ENCODE measurements at regions not wholly inside any gene's neighbourhood (a gene's known extent, or its start where the extent isn't known, plus 50 kb on each side); places are given as distances from the start of the nearest gene placed in this dataset.

- in situ Hi-C loops (cut with HindIII; ENCODE audit: low sequenced_read_pairs), result no loop called here
These were observed 359.0 kb upstream of the SLC30A5 start for GRCh38 chr5:68734781-68735180.

DNA sequence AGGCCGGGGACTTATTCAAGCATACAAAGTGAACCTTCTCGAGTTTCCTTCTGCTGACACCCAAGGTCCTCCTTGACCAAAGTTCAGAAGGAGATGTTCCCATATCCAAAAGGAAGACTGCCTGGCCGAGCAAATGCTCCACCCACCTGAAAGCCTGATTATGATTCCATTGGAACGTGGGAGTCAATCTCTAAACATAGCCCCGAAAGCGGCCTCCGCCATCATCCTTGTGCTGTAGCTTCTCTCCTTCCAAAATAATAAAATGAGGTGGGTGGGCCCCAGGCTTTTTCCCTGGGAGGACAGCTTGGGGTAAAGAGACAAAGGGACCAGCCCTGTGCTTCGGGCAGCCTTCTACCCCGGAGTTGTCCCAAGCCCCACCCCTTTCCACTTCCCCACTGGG, 355.6 kb upstream of the SLC30A5 start:
- in situ Hi-C loops (cut with HindIII; ENCODE audit: low sequenced_read_pairs), result no loop called here

DNA sequence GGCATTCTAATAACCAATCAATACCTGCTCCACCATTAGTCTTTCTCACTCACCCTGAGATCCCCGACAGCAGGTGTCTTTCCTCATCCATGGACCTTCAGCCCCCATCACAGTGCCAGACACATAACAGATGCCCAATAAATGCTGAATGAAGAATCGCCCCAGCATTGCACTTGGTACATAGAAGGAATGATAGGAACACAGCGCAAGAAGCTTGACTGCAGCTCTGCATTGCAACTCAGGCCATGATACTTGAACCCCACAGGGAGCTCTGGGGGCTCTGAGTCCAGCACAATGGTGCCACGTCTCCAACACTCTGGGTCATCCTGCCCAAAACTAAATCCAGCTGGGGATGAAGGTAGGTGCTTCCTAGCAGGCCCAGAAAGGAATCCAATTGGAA, 355.0 kb upstream of the SLC30A5 start:
- in situ Hi-C loops (cut with HindIII; ENCODE audit: low sequenced_read_pairs), result no loop called here

GRCh38 chr5:68739752-68740151, 354.1 kb upstream of the SLC30A5 start:
- in situ Hi-C loops (cut with HindIII; ENCODE audit: low sequenced_read_pairs), result no loop called here

DNA sequence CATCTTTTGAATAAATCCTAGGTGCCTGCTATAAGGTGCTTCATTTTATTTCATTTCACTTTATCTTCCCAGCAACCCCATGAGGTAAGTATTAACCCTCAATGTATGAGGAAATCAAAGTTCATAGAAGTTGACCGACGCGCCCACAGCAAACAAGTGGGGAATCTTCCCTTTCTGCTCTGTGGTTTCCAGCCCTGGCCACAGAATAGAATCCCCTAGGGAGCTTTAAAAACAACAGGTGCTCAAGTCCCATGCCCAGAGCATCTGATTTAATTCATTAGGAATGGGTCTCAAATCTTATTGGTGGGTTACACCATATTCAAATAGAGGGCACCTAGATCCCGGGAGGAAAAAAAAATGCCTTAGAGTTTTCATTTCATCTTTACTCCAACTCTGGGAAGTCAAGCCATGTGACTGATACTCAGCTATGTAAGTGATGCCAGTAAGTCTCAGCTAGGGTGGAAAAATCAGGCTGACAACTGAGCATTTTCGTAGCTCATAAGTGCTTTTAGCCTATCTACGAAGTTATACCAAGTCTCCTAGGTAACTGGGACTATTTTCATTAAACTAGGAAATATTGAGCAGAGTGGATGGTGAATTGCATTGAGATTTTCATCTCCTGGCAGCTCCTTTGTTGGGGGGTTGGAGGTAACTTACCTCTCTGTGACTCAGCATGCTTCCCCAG, 353.4 kb upstream of the SLC30A5 start:
- in situ Hi-C loops (cut with HindIII; ENCODE audit: low sequenced_read_pairs), result no loop called here

DNA sequence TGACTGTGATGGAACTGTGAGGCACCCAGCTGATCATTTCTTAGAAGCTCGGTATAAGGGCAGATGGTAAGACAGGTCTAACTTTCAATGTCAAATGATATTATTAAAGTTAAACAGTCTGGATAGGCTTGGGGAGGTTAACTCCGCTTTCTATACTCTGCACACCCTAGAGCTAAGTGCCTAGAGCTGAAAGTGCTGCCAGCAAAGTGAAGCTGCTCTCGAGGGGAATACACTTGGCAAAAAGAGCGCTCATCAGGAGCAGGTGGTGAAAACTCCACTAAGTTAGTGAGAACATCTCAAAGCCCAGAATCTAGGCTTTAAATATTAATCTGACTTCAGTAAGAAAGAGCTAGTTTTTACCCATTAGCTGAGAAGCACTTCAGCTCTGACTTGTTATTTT, 349.6 kb upstream of the SLC30A5 start:
- in situ Hi-C loops (cut with HindIII; ENCODE audit: low sequenced_read_pairs), result no loop called here

DNA sequence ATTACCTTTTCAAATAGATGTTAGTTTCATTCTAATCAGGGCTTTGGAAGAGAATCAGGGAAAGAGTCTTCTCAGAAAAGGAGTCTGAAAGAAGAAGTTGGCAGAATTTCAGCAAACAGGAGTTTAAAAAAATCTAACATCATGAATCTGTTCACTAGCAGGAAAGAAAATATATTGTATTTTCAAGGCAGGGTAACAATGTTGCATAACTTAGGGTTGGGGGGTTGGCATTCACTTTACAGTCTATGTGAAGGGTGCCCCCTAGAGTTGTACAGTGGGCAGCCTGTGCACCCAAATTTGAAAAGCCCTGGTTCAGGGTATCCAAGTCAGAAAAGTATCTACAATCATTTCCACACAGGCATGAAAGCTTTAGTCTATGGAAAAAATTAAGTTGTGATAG, 348.4 kb upstream of the SLC30A5 start:
- in situ Hi-C loops (cut with HindIII; ENCODE audit: low sequenced_read_pairs), result no loop called here

- in situ Hi-C loops (cut with HindIII; ENCODE audit: low sequenced_read_pairs), result no loop called here
These were observed 347.6 kb upstream of the SLC30A5 start for GRCh38 chr5:68746220-68746619.

DNA sequence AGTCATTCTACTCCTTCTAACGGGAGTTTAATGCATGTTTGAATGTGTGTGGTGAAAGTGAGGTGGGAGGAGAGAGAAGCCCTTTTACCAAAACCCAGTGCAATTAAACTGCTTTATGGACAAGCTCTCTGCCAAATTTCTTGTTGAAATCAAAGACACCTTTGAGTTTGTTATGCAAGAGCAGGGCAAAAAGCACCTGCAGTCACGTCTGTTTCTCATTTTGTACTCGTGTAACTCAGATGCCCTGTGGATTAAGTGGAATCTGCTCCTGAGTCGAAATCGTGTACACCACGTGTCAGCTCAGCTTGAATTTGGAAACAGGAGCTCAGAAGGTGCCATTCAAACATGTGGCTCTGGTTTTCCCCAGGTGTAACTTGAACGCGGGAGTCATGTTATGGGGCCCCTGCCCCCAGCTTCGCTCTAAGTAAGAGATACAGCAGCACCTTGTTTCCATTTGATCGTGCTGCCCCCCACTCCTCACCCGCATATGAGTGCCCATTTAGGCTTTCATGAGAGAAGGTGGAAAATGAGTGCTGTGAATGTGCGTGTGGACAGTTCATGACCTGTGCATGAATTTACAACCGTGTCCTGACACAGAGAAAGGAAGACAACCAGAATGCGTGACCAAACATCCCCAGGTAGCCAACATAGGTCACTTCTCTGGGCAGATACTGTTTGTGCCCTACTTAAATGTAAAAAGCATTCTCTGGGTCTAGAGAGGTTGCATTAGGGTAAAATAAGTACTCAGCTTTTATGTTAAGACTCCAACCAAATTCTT, 347.0 kb upstream of the SLC30A5 start:
- in situ Hi-C loops (cut with HindIII; ENCODE audit: low sequenced_read_pairs), result no loop called here

DNA sequence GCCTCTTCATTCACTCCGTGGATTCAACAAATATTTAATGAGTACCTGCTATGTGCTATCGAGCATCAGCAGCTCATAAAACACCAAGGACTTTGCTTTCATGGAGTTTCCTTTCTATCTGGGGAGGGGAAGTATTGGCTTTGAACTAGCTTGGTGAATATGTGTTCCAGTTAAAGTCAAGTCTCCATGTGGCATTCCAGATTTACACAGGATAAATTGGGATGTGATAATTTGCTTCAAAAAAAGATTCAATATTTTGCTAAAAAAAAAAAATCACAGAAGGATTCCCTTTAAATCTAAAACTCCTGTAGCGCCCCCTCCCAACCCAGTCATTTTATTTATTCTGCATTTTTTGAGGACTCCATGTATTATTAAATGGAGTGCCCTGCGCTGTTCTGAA, 346.3 kb upstream of the SLC30A5 start:
- in situ Hi-C loops (cut with HindIII; ENCODE audit: low sequenced_read_pairs), result no loop called here

DNA sequence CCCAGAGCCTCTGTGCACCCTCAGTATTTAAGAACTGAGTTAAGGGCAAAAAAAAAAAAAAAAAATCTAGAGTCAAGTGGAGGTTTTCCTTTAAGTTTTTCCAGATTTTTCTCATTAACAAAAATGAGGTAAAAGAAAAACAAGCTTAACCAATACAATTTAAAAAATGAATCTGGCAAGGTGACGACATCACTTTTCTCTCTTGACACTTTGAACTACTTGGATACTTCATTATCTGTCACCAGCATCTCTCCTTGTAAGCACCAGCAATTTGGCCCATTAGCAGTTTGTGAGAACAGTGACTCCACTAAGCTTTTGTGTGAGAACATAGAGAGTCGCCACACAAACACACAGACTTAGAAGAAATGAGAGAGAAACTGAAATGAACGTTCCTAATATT, 345.7 kb upstream of the SLC30A5 start:
- in situ Hi-C loops (cut with HindIII; ENCODE audit: low sequenced_read_pairs), result no loop called here

GRCh38 chr5:68749077-68749476, 344.7 kb upstream of the SLC30A5 start:
- in situ Hi-C loops (cut with HindIII; ENCODE audit: low sequenced_read_pairs), result no loop called here

GRCh38 chr5:68749631-68750030, 344.2 kb upstream of the SLC30A5 start:
- in situ Hi-C loops (cut with HindIII; ENCODE audit: low sequenced_read_pairs), result no loop called here

DNA sequence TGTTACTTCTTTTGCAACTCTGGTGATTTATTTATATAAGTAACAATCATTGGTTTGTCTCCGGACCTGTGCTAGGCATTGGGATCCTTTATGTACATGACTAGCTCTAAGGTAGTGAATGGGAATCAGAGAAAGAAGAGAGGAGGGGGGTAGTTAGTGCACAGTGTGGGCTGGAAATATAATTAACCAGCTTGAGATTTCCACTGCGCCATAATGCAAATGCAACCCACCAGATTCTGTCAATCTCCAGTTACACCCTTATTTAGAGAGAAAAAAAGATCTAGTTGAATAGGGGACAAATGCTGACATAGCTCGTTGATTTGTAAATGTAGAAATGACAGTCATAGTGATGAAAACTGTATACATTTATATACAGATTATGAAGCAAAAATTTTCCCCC, 342.2 kb upstream of the SLC30A5 start:
- in situ Hi-C loops (cut with HindIII; ENCODE audit: low sequenced_read_pairs), result no loop called here

DNA sequence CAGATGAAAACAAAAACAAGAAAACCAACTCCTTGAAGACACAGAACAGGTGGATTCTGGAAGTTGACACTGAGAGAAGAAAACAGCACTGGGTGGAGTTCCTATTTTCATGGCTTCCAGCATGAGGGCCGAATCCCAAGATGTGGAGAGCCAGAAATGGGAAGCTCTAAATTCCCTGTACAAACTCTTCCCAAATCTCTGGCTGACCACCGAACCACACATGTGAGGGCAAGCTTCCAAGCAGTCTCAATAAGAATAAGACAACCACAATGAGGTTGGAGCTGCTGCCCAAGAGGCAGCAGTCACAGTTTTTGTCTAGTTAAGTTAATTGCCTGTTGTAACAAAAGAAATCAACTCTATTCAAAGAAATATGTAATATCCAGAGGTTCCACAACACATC, 339.3 kb upstream of the SLC30A5 start:
- in situ Hi-C loops (cut with HindIII; ENCODE audit: low sequenced_read_pairs), result no loop called here

DNA sequence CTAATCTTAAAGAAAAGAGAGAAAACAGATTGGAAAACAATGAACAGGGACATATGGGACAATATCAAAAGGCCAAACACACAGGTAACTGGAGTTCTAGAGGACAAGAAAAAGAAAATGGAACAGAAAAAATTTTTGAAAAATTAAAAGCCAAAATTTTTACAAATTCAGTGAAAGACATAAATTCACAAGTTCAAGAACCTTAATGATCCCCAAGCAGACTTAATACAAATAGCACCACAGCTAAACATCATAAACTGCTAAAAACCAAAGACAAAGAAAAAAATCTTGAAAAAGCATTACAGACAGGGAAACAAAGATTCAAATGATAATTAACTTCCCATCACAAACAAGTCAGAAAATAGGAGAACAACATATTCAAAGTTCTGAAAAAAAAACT, 338.5 kb upstream of the SLC30A5 start:
- in situ Hi-C loops (cut with HindIII; ENCODE audit: low sequenced_read_pairs), result no loop called here

DNA sequence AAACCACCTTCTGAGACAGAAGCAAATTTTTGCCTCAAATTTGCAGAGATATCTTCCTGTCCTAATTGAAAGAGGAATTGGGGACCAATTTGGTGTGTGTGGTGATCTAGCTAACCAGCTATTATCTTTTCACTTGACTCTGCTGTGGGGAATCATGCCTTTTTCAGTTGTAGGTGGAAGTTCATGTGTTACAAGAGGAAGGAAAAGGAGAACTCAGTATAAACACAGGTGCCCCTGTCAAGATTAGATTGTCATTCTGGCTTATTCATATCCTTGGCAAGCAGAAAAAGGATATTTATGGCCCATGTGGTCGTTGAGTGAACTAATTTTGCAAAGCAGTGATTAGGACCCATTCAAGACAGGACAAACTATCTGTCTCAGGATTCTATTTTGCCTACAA, 336.8 kb upstream of the SLC30A5 start:
- in situ Hi-C loops (cut with HindIII; ENCODE audit: low sequenced_read_pairs), result no loop called here

- in situ Hi-C loops (cut with HindIII; ENCODE audit: low sequenced_read_pairs), result no loop called here
These were observed 336.1 kb upstream of the SLC30A5 start for GRCh38 chr5:68757626-68758212.

- in situ Hi-C loops (cut with HindIII; ENCODE audit: low sequenced_read_pairs), result no loop called here
These were observed 334.2 kb upstream of the SLC30A5 start for GRCh38 chr5:68759593-68759992.

DNA sequence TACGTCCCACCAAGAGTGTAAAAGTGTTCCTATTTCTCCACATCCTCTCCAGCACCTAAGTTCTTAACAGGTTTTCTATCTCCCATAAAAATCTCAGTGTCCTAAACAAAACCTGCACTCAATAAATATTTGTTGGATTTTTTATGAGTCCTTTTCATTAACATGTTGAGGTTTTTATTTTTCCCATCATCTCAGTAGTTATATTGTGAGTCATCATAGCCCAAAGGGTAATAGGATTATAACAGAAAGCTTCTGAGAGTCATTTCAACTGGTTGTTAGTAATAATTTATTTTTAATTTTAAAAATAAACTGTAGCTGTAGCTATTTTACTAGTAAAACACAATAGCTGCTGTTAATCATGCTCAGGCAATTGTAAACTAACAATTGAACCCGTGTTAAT, 331.6 kb upstream of the SLC30A5 start:
- in situ Hi-C loops (cut with HindIII; ENCODE audit: low sequenced_read_pairs), result no loop called here

GRCh38 chr5:68766952-68767464, 326.8 kb upstream of the SLC30A5 start:
- in situ Hi-C loops (cut with HindIII; ENCODE audit: low sequenced_read_pairs), result no loop called here

- in situ Hi-C loops (cut with HindIII; ENCODE audit: low sequenced_read_pairs), result no loop called here
These were observed 323.3 kb upstream of the SLC30A5 start for GRCh38 chr5:68770551-68770950.
